ENCODE measurements at regions not wholly inside any gene's neighbourhood (a gene's known extent, or its start where the extent isn't known, plus 50 kb on each side); places are given as distances from the start of the nearest gene placed in this dataset.
"Not testable (repeated sequence)": the region's sequence is repeated elsewhere in the genome, so short reads cannot be mapped to it uniquely, and the experiment has no call there.

DNA sequence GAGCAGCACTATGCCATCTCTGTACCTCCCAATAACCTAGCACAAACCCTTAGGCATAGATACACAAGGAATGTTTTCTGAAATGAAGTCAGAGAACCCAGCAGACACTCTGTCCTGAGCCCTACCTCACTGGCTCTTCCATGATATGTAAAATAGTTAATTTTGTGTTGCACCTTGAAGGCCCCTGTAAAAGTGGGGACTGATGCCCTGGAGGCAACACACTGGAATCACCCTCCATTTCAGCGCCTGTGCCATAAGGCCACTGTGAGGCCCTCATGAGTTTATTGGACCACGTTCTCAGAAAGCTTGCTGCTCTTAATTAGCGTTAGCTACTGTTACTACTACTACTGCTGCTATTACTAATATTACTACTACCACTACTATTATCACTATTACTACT is 670.1 kb upstream of the SOX11 start:
- Histone ChIP-seq H3K4me3 (ENCODE audit: insufficient read depth, low read length, poor library complexity, severe bottlenecking) (no peak overlapping the region), H3K9me2 (replicated peaks; ENCODE audit: insufficient read depth, low read length) (no peaks in the 10 kb centered on the region), H3K9ac (ENCODE audit: low read length) (no peak overlapping the region), H3K9me3 (ENCODE audit: insufficient read depth, low read length) (peaks cover 12% of the 10 kb centered on the region; the same call in 1 of the 2 replicates), H3F3A (ENCODE audit: insufficient read depth) (peaks cover 4% of the 10 kb centered on the region), H3K4me2 (ENCODE audit: low read depth, low read length, poor library complexity, severe bottlenecking) (no peak overlapping the region), H3K79me2 (ENCODE audit: insufficient read depth, low read length) (no peaks in the 10 kb centered on the region), H2AFZ (ENCODE audit: low read depth, low read length, severe bottlenecking) (no peak overlapping the region), H4K20me1 (ENCODE audit: low read depth, low read length) (no peaks in the 10 kb centered on the region), H3K27ac (ENCODE audit: low read depth, low read length) (no peak overlapping the region), H3K27me3 (ENCODE audit: low read length) (no peaks in the 10 kb centered on the region), H3K36me3 (ENCODE audit: low read length) (no peaks in the 10 kb centered on the region)
- TF ChIP-seq EZH2phosphoT487 (conservative IDR thresholded peaks at IDR 0.05; ENCODE audit: low read length): no peak
- TF ChIP-seq, protein P1, sequence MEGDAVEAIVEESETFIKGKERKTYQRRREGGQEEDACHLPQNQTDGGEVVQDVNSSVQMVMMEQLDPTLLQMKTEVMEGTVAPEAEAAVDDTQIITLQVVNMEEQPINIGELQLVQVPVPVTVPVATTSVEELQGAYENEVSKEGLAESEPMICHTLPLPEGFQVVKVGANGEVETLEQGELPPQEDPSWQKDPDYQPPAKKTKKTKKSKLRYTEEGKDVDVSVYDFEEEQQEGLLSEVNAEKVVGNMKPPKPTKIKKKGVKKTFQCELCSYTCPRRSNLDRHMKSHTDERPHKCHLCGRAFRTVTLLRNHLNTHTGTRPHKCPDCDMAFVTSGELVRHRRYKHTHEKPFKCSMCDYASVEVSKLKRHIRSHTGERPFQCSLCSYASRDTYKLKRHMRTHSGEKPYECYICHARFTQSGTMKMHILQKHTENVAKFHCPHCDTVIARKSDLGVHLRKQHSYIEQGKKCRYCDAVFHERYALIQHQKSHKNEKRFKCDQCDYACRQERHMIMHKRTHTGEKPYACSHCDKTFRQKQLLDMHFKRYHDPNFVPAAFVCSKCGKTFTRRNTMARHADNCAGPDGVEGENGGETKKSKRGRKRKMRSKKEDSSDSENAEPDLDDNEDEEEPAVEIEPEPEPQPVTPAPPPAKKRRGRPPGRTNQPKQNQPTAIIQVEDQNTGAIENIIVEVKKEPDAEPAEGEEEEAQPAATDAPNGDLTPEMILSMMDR (IDR thresholded peaks at IDR 0.05; ENCODE audit: insufficient read depth, low read length, poor library complexity, severe bottlenecking): no peak

DNA sequence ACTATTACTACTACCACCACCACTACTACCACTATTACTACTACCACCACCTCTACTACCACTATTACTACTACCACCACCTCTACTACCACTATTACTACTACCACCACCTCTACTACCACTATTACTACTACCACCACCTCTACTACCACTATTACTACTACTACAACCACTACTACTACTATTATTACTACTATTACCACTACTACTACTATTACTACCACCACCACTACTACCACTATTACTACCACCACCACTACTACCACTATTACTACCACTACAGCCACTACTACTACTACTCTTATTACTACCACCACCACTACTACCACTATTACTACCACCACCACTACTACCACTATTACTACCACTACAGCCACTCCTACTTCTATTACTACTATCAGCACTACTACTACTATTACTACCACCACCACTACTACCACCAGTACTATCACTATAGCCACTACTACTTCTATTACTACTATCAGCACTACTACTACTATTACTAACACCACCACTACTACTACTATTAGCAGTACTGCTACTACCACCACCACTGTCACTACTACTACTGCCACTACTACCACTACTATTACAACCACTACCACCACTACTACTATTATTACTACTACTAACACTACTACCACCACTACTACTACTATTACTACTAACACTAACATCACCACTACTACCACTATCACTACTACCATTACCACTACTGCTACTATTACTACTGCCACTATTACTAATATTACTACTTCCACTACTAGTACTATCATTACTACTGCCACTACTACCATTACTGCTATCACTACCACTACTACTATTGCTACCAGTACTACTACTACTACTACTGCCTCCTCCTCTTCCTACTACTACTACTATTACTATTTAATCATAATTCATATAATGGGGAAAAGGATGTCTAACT is 669.2 kb upstream of the SOX11 start:
- H2AFZ ChIP-seq (ENCODE audit: low read depth, low read length, severe bottlenecking); H4K20me1 ChIP-seq (ENCODE audit: low read depth, low read length); H3K36me3 ChIP-seq (ENCODE audit: low read length); H3K9ac ChIP-seq (ENCODE audit: low read length); H3K79me2 ChIP-seq (ENCODE audit: insufficient read depth, low read length); H3K4me3 ChIP-seq (ENCODE audit: insufficient read depth, low read length, poor library complexity, severe bottlenecking); H3K4me2 ChIP-seq (ENCODE audit: low read depth, low read length, poor library complexity, severe bottlenecking); H3K27ac ChIP-seq (ENCODE audit: low read depth, low read length); H3K9me2 ChIP-seq (replicated peaks; ENCODE audit: insufficient read depth, low read length); H3F3A ChIP-seq (ENCODE audit: insufficient read depth); H3K27me3 ChIP-seq (ENCODE audit: low read length): not testable (repeated sequence)
- peaks cover 12% of the 10 kb centered on the region; the same call in 1 of the 2 replicates for H3K9me3 ChIP-seq (ENCODE audit: insufficient read depth, low read length)

DNA sequence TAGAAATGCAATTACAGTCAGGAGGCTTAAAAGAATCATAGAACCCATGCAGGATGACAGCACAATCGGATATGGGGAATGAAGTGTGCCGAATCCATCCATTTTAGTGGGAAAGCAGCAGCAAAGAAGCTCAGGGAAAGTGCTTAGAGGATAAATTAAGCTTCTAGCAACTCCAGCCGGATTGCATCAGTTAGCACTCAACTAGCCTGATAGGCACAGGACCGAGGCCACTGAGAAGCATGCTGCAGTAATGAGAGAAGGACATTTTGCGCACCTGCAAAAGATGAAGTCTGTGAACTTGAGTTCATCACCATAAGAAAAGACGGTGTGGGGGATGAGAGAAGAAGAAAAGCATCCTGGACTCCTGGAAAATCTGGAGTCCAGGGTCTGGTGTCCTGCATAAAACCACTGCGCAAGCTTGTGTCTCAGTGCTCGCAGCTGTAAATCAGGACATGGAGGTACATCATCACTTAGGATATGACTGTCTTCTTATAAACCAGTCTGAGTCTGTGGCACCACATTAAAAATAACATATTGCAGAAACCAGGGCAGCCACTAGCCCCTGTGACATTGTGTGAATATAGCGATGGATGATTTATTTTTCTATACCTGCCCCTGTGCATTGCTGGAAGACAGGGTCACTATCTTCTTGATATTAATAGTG is 665.5 kb upstream of the SOX11 start:
- Histone ChIP-seq H4K20me1 (ENCODE audit: low read depth, low read length) (no peaks in the 10 kb centered on the region), H3K36me3 (ENCODE audit: low read length) (no peaks in the 10 kb centered on the region), H3K27ac (ENCODE audit: low read depth, low read length) (no peak overlapping the region), H3K4me2 (ENCODE audit: low read depth, low read length, poor library complexity, severe bottlenecking) (no peak overlapping the region), H3K4me3 (ENCODE audit: insufficient read depth, low read length, poor library complexity, severe bottlenecking) (no peak overlapping the region), H3K9me2 (replicated peaks; ENCODE audit: insufficient read depth, low read length) (no peaks in the 10 kb centered on the region), H2AFZ (ENCODE audit: low read depth, low read length, severe bottlenecking) (no peak overlapping the region), H3K9me3 (ENCODE audit: insufficient read depth, low read length) (peaks cover 12% of the 10 kb centered on the region; the same call in 1 of the 2 replicates), H3K79me2 (ENCODE audit: insufficient read depth, low read length) (no peaks in the 10 kb centered on the region), H3K9ac (ENCODE audit: low read length) (no peak overlapping the region), H3F3A (ENCODE audit: insufficient read depth) (peaks cover 4% of the 10 kb centered on the region), H3K27me3 (ENCODE audit: low read length) (no peaks in the 10 kb centered on the region)
- TF ChIP-seq EZH2phosphoT487 (conservative IDR thresholded peaks at IDR 0.05; ENCODE audit: low read length): no peak
- TF ChIP-seq, protein P1 (IDR thresholded peaks at IDR 0.05; ENCODE audit: insufficient read depth, low read length, poor library complexity, severe bottlenecking): no peak

DNA sequence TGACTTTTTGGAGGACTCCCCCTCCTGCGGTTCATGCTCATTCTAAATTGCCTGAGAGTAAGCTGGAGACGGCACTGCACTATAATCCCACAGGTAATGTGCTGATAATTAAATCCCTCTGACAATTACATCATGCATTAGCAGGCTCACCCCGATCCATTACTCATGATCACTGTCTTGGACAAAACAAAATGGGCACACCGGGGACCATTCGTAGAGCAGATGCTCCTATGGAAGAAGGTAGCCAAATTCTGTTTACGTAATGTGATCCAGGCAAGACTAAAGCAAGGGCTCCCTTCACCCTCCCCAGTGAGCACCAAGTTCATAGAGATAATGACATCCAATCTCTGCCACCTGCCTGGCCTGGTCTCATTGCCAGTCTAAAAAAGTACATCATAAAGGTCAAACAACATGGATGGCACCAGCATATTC is 657.1 kb upstream of the SOX11 start:
- Histone ChIP-seq H3F3A (ENCODE audit: insufficient read depth) (no peaks in the 10 kb centered on the region), H2AFZ (ENCODE audit: low read depth, low read length, severe bottlenecking) (no peak overlapping the region), H3K9ac (ENCODE audit: low read length) (no peak overlapping the region), H4K20me1 (ENCODE audit: low read depth, low read length) (no peaks in the 10 kb centered on the region), H3K27me3 (ENCODE audit: low read length) (no peaks in the 10 kb centered on the region), H3K79me2 (ENCODE audit: insufficient read depth, low read length) (no peaks in the 10 kb centered on the region), H3K27ac (ENCODE audit: low read depth, low read length) (no peak overlapping the region), H3K4me3 (ENCODE audit: insufficient read depth, low read length, poor library complexity, severe bottlenecking) (no peak overlapping the region), H3K36me3 (ENCODE audit: low read length) (no peaks in the 10 kb centered on the region), H3K9me2 (replicated peaks; ENCODE audit: insufficient read depth, low read length) (no peaks in the 10 kb centered on the region), H3K4me2 (ENCODE audit: low read depth, low read length, poor library complexity, severe bottlenecking) (no peak overlapping the region), H3K9me3 (ENCODE audit: insufficient read depth, low read length) (no peaks in the 10 kb centered on the region)
- TF ChIP-seq, protein P1 (IDR thresholded peaks at IDR 0.05; ENCODE audit: insufficient read depth, low read length, poor library complexity, severe bottlenecking): no peak
- TF ChIP-seq EZH2phosphoT487 (conservative IDR thresholded peaks at IDR 0.05; ENCODE audit: low read length): no peak
